ENCODE measurements at regions not wholly inside any gene's neighbourhood (a gene's known extent, or its start where the extent isn't known, plus 50 kb on each side); places are given as distances from the start of the nearest gene placed in this dataset.

DNA sequence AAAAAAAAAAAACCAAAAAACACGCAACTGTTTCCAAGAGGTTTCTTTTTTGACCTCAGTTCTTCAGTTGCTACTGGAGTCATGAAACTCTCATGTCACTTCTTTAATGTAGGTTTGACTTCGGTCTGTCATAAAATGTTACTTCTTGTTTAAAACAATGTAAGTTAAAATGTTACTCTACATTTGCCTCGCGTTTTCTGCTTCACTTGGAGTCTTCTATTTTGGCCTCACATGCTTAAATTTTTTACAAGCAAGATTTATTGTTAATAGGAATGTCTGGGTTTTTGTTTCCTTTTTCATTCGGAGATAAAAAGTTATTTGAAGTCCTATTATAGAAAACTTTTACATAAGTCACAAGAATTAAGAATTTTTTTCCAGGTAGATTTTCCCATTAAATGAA lies 880.2 kb downstream of the LTN1 start:
- ChIA-PET POLR2A (ENCODE audit: low non-redundant PET) (no interaction called here), CTCF (no interaction called here)
- TF ChIP-seq EZH2 (IDR thresholded peaks at IDR 0.05; ENCODE audit: borderline replicate concordance, low read depth, low read length, poor library complexity, severe bottlenecking) = no peak
- TF ChIP-seq, protein P1, sequence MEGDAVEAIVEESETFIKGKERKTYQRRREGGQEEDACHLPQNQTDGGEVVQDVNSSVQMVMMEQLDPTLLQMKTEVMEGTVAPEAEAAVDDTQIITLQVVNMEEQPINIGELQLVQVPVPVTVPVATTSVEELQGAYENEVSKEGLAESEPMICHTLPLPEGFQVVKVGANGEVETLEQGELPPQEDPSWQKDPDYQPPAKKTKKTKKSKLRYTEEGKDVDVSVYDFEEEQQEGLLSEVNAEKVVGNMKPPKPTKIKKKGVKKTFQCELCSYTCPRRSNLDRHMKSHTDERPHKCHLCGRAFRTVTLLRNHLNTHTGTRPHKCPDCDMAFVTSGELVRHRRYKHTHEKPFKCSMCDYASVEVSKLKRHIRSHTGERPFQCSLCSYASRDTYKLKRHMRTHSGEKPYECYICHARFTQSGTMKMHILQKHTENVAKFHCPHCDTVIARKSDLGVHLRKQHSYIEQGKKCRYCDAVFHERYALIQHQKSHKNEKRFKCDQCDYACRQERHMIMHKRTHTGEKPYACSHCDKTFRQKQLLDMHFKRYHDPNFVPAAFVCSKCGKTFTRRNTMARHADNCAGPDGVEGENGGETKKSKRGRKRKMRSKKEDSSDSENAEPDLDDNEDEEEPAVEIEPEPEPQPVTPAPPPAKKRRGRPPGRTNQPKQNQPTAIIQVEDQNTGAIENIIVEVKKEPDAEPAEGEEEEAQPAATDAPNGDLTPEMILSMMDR (conservative IDR thresholded peaks at IDR 0.05; ENCODE audit: low read depth, low read length) = no peak
- no peaks in the 10 kb centered on the region for H3K9me3 ChIP-seq (ENCODE audit: low read depth, low read length, poor library complexity, severe bottlenecking)
- no TSS peak for BruUV-seq (replicated peaks)
- H3K4me1 ChIP-seq (ENCODE audit: insufficient read depth, low read length, poor library complexity, severe bottlenecking) = no peaks in the 10 kb centered on the region
- H3K27me3 ChIP-seq (replicated peaks; ENCODE audit: insufficient read depth, low read depth, low read length, poor library complexity) = no peaks in the 10 kb centered on the region
- intact Hi-C loops (cut with micrococcal nuclease; ENCODE audit: unreplicated experiment) = no loop called here
- H3K36me3 ChIP-seq (ENCODE audit: insufficient read depth, low read length, poor library complexity, severe bottlenecking) = no peaks in the 10 kb centered on the region
- no peak overlapping the region for H3K4me3 ChIP-seq (ENCODE audit: low read depth, low read length, poor library complexity, severe bottlenecking)
- no peak for DNase-seq (ENCODE audit: low spot score)
- H3K27ac ChIP-seq (ENCODE audit: low read depth, low read length, poor library complexity, severe bottlenecking) = no peak overlapping the region

DNA sequence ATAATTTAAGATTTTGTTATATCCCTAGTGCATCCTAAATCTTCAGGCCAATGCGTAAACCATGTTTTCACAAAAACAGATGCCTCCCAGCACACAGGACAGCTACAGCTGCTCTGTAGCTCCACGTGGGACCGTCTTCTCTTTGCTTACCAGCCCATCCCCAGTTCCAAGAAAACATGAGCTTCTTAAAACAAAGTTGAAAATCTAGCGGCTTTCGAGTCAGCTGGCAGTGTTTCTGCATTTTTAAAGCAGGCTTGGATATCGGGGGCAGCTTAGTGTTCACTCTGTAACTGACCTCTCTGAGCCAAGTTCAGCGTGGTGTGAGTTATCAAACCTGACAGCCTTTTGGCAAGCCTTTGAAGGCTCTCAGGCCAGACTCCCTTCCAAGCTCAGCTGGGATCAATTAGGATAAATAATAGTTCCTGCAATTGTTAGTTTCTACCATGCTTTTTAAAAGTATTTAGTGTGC lies 881.5 kb downstream of the LTN1 start:
- no peaks in the 10 kb centered on the region for H3K27me3 ChIP-seq (replicated peaks; ENCODE audit: insufficient read depth, low read depth, low read length, poor library complexity)
- no TSS peak for BruUV-seq (replicated peaks)
- intact Hi-C loops (cut with micrococcal nuclease; ENCODE audit: unreplicated experiment) = no loop called here
- H3K4me3 ChIP-seq (ENCODE audit: low read depth, low read length, poor library complexity, severe bottlenecking) = no peak overlapping the region
- no peaks in the 10 kb centered on the region for H3K36me3 ChIP-seq (ENCODE audit: insufficient read depth, low read length, poor library complexity, severe bottlenecking)
- DNase-seq (ENCODE audit: low spot score) = no peak
- TF ChIP-seq, protein P1 (conservative IDR thresholded peaks at IDR 0.05; ENCODE audit: low read depth, low read length) = no peak
- no peak for TF ChIP-seq EZH2 (IDR thresholded peaks at IDR 0.05; ENCODE audit: borderline replicate concordance, low read depth, low read length, poor library complexity, severe bottlenecking)
- ChIA-PET POLR2A (ENCODE audit: low non-redundant PET) (no interaction called here), CTCF (no interaction called here)
- no peak overlapping the region for H3K27ac ChIP-seq (ENCODE audit: low read depth, low read length, poor library complexity, severe bottlenecking)
- no peaks in the 10 kb centered on the region for H3K9me3 ChIP-seq (ENCODE audit: low read depth, low read length, poor library complexity, severe bottlenecking)
- no peaks in the 10 kb centered on the region for H3K4me1 ChIP-seq (ENCODE audit: insufficient read depth, low read length, poor library complexity, severe bottlenecking)

DNA sequence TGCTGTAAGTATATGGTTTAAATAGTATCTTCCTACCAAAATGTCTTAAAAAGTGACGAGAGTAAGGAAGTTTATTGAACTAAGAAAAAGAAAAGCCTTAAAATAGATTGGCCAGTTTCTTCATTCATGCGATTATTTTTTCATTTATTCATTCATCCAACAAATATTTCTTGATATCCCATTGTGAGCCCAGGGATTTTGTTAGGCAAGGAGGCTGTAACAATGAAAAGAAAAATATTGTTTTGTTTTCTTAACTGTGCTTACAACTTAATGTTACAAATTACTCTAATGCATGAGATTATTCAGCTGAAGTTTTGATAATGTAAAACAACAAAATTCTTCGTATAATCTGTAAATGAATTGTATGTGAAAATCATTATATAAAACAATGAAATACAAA lies 882.0 kb downstream of the LTN1 start:
- Histone ChIP-seq H3K36me3 (ENCODE audit: insufficient read depth, low read length, poor library complexity, severe bottlenecking) (no peaks in the 10 kb centered on the region), H3K27ac (ENCODE audit: low read depth, low read length, poor library complexity, severe bottlenecking) (no peak overlapping the region), H3K4me3 (ENCODE audit: low read depth, low read length, poor library complexity, severe bottlenecking) (no peak overlapping the region), H3K9me3 (ENCODE audit: low read depth, low read length, poor library complexity, severe bottlenecking) (no peaks in the 10 kb centered on the region), H3K27me3 (replicated peaks; ENCODE audit: insufficient read depth, low read depth, low read length, poor library complexity) (no peaks in the 10 kb centered on the region), H3K4me1 (ENCODE audit: insufficient read depth, low read length, poor library complexity, severe bottlenecking) (no peaks in the 10 kb centered on the region)
- no peak for DNase-seq (ENCODE audit: low spot score)
- CTCF ChIA-PET = no interaction called here
- intact Hi-C loops (cut with micrococcal nuclease; ENCODE audit: unreplicated experiment) = no loop called here
- no TSS peak for BruUV-seq (replicated peaks)
- no peak for TF ChIP-seq EZH2 (IDR thresholded peaks at IDR 0.05; ENCODE audit: borderline replicate concordance, low read depth, low read length, poor library complexity, severe bottlenecking)
- TF ChIP-seq, protein P1 (conservative IDR thresholded peaks at IDR 0.05; ENCODE audit: low read depth, low read length) = no peak
- POLR2A ChIA-PET (ENCODE audit: low non-redundant PET) = no interaction called here

Measured in A673 (cell line).